ENCODE measurements at regions not wholly inside any gene's neighbourhood (a gene's known extent, or its start where the extent isn't known, plus 50 kb on each side); places are given as distances from the start of the nearest gene placed in this dataset.

- intact Hi-C loops (cut with micrococcal nuclease) = no loop called here
- Histone ChIP-seq H3K4me3 (no peak overlapping the region), H3K9me3 (replicated peaks) (no peaks in the 10 kb centered on the region), H3K4me1 (no peaks in the 10 kb centered on the region), H3K27me3 (ENCODE audit: low read depth) (no peaks in the 10 kb centered on the region), H3K27ac (replicated peaks) (no peak overlapping the region), H3K36me3 (no peaks in the 10 kb centered on the region)
- DNase-seq = no peak
- no peak for TF ChIP-seq CTCF (IDR thresholded peaks at IDR 0.05; ENCODE audit: borderline replicate concordance)
These were observed 358.1 kb upstream of the GRAMD2B start for GRCh38 chr5:126065061-126065460.

- no peak overlapping the region for H3K4me3 ChIP-seq
- intact Hi-C loops (cut with micrococcal nuclease) = no loop called here
- H3K9me3 ChIP-seq (replicated peaks) = peaks cover 5% of the 10 kb centered on the region
- H3K4me1 ChIP-seq = no peaks in the 10 kb centered on the region
- no peak overlapping the region for H3K27ac ChIP-seq (replicated peaks)
- H3K27me3 ChIP-seq (ENCODE audit: low read depth) = no peaks in the 10 kb centered on the region
- H3K36me3 ChIP-seq = no peaks in the 10 kb centered on the region
- DNase-seq = no peak
- TF ChIP-seq CTCF (IDR thresholded peaks at IDR 0.05; ENCODE audit: borderline replicate concordance) = no peak
These were observed 356.4 kb upstream of the GRAMD2B start for GRCh38 chr5:126066836-126067235.

- H3K27me3 ChIP-seq (ENCODE audit: low read depth) = no peaks in the 10 kb centered on the region
- no peak overlapping the region for H3K4me3 ChIP-seq
- TF ChIP-seq CTCF (IDR thresholded peaks at IDR 0.05; ENCODE audit: borderline replicate concordance) = no peak
- H3K4me1 ChIP-seq = no peaks in the 10 kb centered on the region
- intact Hi-C loops (cut with micrococcal nuclease) = no loop called here
- H3K27ac ChIP-seq (replicated peaks) = no peak overlapping the region
- DNase-seq = no peak
- H3K36me3 ChIP-seq = no peaks in the 10 kb centered on the region
- H3K9me3 ChIP-seq (replicated peaks) = peaks cover 8% of the 10 kb centered on the region
These were observed 355.8 kb upstream of the GRAMD2B start for GRCh38 chr5:126067404-126067803.

GRCh38 chr5:126069329-126069728 is 353.9 kb upstream of the GRAMD2B start:
- no peaks in the 10 kb centered on the region for H3K4me1 ChIP-seq
- peaks cover 21% of the 10 kb centered on the region for H3K9me3 ChIP-seq (replicated peaks)
- no peaks in the 10 kb centered on the region for H3K27me3 ChIP-seq (ENCODE audit: low read depth)
- no peaks in the 10 kb centered on the region for H3K36me3 ChIP-seq
- no peak overlapping the region for H3K27ac ChIP-seq (replicated peaks)
- intact Hi-C loops (cut with micrococcal nuclease) = no loop called here
- TF ChIP-seq CTCF (IDR thresholded peaks at IDR 0.05; ENCODE audit: borderline replicate concordance) = no peak
- no peak overlapping the region for H3K4me3 ChIP-seq
- no peak for DNase-seq

GRCh38 chr5:126070481-126070880 is 352.7 kb upstream of the GRAMD2B start:
- H3K27ac ChIP-seq (replicated peaks) = no peak overlapping the region
- DNase-seq = no peak
- H3K4me3 ChIP-seq = no peak overlapping the region
- peaks cover 21% of the 10 kb centered on the region for H3K9me3 ChIP-seq (replicated peaks)
- TF ChIP-seq CTCF (IDR thresholded peaks at IDR 0.05; ENCODE audit: borderline replicate concordance) = no peak
- intact Hi-C loops (cut with micrococcal nuclease) = no loop called here
- no peaks in the 10 kb centered on the region for H3K4me1 ChIP-seq
- H3K36me3 ChIP-seq = no peaks in the 10 kb centered on the region
- no peaks in the 10 kb centered on the region for H3K27me3 ChIP-seq (ENCODE audit: low read depth)

GRCh38 chr5:126074538-126074937 is 348.7 kb upstream of the GRAMD2B start:
- Histone ChIP-seq H3K27me3 (ENCODE audit: low read depth) (no peaks in the 10 kb centered on the region), H3K4me1 (no peaks in the 10 kb centered on the region), H3K27ac (replicated peaks) (no peak overlapping the region), H3K9me3 (replicated peaks) (peaks cover 21% of the 10 kb centered on the region), H3K36me3 (no peaks in the 10 kb centered on the region), H3K4me3 (no peak overlapping the region)
- intact Hi-C loops (cut with micrococcal nuclease) = no loop called here
- no peak for TF ChIP-seq CTCF (IDR thresholded peaks at IDR 0.05; ENCODE audit: borderline replicate concordance)
- DNase-seq = no peak

Measured in left ventricle myocardium inferior (tissue), 1 donor.